Prostate gland (tissue), 2 donors: ENCODE measurements at regions not wholly inside any gene's neighbourhood (a gene's known extent, or its start where the extent isn't known, plus 50 kb on each side); places are given as distances from the start of the nearest gene placed in this dataset.

Experiments used
- DNase-seq: peaks from one replicate; pipeline ENCODE4 v3.0.0-alpha.2; 2019; ENCODE audit warnings: low spot score
- H3K27ac ChIP-seq, 2 donors: fragments of 200-600 bp; sonication (generic); 2 replicates each; pipeline ENCODE4 v1.5.1; 2017 to 2019
- H3K27me3 ChIP-seq: fragments of 200-600 bp; sonication (generic); replicated peaks from 2 replicates; pipeline ENCODE4 v1.5.1; 2019; ENCODE audit not compliant: insufficient read depth
- H3K36me3 ChIP-seq, 2 donors: fragments of 200-600 bp; sonication (generic); 1 replicate in 1 of 2; 2 replicates in 1 of 2; pipeline versions ENCODE4 v1.5.1 to v1.8.1; 2017 to 2019
- H3K4me1 ChIP-seq: fragments of 200-600 bp; sonication (generic); replicated peaks from 2 replicates; pipeline ENCODE4 v1.5.1; 2019
- H3K4me3 ChIP-seq, 2 donors: fragments of 200-600 bp; sonication (generic); 2 replicates each; pipeline ENCODE4 v1.5.1; 2017 to 2019
- H3K9me3 ChIP-seq: fragments of 200-600 bp; sonication (generic); 2 replicates; pipeline ENCODE4 v1.5.1; 2017
- POLR2A ChIP-seq: fragments of 450-650 bp; IDR thresholded peaks from one replicate; pipeline ENCODE4 v1.6.1; 2016; ENCODE audit warnings: antibody characterized with exemption, mild to moderate bottlenecking
- POLR2AphosphoS5 ChIP-seq: sonication (generic); formaldehyde crosslinking; IDR thresholded peaks from one replicate; pipeline ENCODE4 v1.6.1; 2017; ENCODE audit warnings: antibody characterized with exemption
- WGBS: methylation state at CpG from one replicate; pipeline ENCODE4 v1.1.5; 2018; 5-methylcytosine and 5-hydroxymethylcytosine counted together
- intact Hi-C: fragments of 100-400 bp; cut with DNase I; formaldehyde crosslinking; loops from one replicate; pipeline ENCODE4 v1.14.2; 2022
- TF ChIP-seq, protein P1 (sequence below), 4 experiments: fragments of 200-600 bp in 2 of 4; fragments of 450-650 bp in 2 of 4; sonication (generic) in 2 of 4; IDR thresholded peaks; 1 replicate in 3 of 4; 2 replicates in 1 of 4; pipeline ENCODE4 v1.5.1; 2016 to 2019; ENCODE audit warnings: antibody characterized with exemption in 4 of 4, mild to moderate bottlenecking in 2 of 4, moderate library complexity in 2 of 4

DNA sequence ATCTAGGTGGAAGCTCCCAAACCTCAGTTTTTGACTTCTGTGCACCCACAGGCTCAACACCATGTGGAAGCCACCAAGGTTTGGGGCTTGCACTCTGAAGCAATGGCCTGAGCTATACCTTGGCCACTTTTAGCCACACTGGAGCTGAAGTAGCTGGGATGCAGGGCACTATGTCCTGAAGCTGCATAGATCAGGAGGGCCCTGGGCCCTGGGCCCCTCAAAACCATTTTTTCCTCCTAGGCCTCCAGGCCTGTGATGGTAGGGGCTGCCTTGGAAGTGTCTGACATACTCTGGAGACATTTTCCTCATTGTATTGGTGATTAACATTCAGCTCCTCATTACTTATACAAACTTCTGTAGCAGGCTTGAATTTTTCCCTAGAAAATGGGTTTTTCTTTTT is 273.7 kb downstream of the FGF9 start:
- Histone ChIP-seq H3K36me3 (no peaks in the 10 kb centered on the region), H3K27me3 (no peaks in the 10 kb centered on the region), H3K4me3 (no peak overlapping the region), H3K4me1 (no peaks in the 10 kb centered on the region), H3K9me3 (no peaks in the 10 kb centered on the region), H3K27ac (no peak overlapping the region)
- TF ChIP-seq POLR2A (no peak), POLR2AphosphoS5 (no peak)
- TF ChIP-seq, protein P1, sequence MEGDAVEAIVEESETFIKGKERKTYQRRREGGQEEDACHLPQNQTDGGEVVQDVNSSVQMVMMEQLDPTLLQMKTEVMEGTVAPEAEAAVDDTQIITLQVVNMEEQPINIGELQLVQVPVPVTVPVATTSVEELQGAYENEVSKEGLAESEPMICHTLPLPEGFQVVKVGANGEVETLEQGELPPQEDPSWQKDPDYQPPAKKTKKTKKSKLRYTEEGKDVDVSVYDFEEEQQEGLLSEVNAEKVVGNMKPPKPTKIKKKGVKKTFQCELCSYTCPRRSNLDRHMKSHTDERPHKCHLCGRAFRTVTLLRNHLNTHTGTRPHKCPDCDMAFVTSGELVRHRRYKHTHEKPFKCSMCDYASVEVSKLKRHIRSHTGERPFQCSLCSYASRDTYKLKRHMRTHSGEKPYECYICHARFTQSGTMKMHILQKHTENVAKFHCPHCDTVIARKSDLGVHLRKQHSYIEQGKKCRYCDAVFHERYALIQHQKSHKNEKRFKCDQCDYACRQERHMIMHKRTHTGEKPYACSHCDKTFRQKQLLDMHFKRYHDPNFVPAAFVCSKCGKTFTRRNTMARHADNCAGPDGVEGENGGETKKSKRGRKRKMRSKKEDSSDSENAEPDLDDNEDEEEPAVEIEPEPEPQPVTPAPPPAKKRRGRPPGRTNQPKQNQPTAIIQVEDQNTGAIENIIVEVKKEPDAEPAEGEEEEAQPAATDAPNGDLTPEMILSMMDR (IDR thresholded peaks at IDR 0.05), result no peak
- intact Hi-C loops, result no loop called here
- no peak for DNase-seq

DNA sequence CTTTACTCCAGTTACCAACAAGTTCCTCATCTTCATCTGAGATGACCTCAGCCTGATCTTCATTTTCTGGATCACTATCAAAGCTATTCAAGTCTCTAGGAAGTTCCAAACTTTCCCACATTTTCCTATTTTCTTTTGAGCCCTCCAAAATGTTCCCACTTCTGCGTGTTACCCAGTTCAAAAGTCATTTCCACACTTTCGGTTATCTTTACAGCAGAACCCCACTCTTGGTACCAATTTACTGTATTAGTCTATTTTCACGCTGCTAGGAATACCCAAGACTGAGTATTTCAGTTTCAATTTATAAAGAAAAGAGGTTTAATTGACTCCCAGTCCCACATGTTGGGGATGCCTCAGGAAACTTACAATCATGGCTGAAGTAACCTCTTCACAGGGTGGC is 274.3 kb downstream of the FGF9 start:
- no peak for TF ChIP-seq POLR2AphosphoS5
- TF ChIP-seq, protein P1 (IDR thresholded peaks at IDR 0.05), result no peak
- TF ChIP-seq POLR2A, result no peak
- intact Hi-C loops, result no loop called here
- no peak for DNase-seq
- no peak overlapping the region for H3K4me3 ChIP-seq
- H3K36me3 ChIP-seq, result no peaks in the 10 kb centered on the region
- H3K9me3 ChIP-seq, result no peaks in the 10 kb centered on the region
- WGBS, result 95% methylated on average over 3 of the region's 3 CpGs
- no peak overlapping the region for H3K27ac ChIP-seq
- H3K27me3 ChIP-seq, result no peaks in the 10 kb centered on the region
- no peaks in the 10 kb centered on the region for H3K4me1 ChIP-seq

DNA sequence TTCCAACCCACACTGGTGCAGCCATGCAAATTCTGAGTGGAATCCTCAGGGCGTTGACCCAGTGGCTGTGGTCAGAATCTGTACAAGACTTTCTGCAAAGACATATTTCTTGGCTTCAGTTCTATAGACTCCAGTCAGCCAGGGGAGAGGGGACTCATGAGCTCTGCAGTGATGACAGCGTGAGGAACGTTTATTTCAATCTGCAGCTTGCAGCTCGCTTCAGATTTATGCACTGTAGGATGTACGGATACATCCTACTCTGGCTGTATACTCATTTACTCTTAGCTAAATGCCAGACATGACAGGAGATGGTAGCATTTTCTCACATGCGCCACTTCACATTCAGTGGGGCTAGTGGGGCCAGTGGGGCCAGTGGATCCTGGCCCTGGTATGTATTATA is 276.1 kb downstream of the FGF9 start:
- Histone ChIP-seq H3K9me3 (no peaks in the 10 kb centered on the region), H3K4me1 (no peaks in the 10 kb centered on the region), H3K4me3 (no peak overlapping the region), H3K27me3 (no peaks in the 10 kb centered on the region), H3K27ac (no peak overlapping the region), H3K36me3 (no peaks in the 10 kb centered on the region)
- intact Hi-C loops, result no loop called here
- WGBS, result 95% methylated on average over 6 of the region's 6 CpGs
- no peak for TF ChIP-seq POLR2A
- TF ChIP-seq, protein P1 (IDR thresholded peaks at IDR 0.05), result no peak
- no peak for TF ChIP-seq POLR2AphosphoS5
- DNase-seq, result no peak

DNA sequence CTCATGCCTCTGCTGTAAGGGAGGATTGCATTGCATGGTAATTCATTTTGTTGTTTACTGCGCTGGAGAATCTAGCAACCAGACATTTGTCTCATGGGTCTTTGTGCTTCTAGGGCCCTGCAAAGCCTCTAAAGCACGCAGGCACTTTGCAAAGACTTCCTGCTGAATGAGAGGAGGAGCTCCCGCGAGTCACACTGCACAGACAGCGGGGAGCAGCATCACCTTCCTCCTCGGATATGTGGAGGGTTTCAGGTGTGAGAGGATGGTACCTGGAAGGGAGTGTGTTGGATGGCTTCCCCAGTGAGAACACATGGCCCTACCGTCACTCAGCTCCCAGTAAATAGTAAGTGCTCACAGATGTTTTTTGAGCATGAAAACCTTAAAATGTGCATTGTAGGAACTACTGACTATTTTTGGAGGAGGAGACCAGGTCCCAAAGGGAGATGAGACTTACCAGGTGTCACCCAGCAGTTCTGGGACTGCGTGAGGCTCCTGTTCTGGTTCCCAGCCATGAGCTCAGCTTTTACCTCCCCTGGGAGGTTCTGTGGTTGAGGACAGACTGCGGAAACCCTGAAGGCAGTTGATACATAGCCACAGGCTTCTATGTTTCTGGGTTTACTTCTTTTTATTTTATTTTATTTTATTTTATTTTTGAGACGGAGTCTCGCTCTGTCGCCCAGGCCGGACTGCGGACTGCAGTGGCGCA is 278.0 kb downstream of the FGF9 start:
- H3K36me3 ChIP-seq, result no peaks in the 10 kb centered on the region
- no peak overlapping the region for H3K27ac ChIP-seq
- no peaks in the 10 kb centered on the region for H3K4me1 ChIP-seq
- no peaks in the 10 kb centered on the region for H3K9me3 ChIP-seq
- DNase-seq, result no peak
- 83% methylated on average over 11 of the region's 15 CpGs for WGBS
- H3K27me3 ChIP-seq, result no peaks in the 10 kb centered on the region
- no peak overlapping the region for H3K4me3 ChIP-seq
- intact Hi-C loops, result no loop called here
- TF ChIP-seq POLR2A, result no peak
- TF ChIP-seq POLR2AphosphoS5, result no peak
- TF ChIP-seq, protein P1 (IDR thresholded peaks at IDR 0.05), result no peak

DNA sequence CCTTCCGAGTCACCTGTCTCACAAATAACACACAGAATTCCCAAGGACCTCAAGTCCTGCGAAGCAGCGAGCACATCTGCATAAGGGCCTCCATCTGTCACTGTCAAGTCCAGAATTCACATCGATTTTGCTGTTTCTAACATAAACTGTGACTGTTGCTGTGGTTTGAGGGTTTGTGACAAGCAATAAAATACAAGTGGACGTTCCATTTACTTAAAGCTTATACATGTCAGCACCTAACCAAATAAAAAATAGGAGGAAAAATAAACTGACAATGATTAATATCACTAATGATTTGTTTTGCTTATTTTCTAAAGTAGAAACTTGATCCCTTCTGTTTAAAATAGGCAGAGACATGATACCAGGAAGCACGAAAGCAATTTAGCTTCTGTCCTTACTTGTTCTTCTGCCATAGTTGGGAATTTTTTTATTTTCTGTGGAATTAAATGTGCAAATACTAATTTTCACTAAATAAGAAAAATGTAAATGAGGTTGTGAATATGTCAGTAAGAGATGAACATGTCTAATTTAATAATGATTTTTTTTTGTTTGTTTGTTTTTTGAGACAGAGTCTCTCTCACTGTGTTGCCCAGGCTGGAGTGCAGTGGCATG is 279.1 kb downstream of the FGF9 start:
- Histone ChIP-seq H3K9me3 (no peaks in the 10 kb centered on the region), H3K4me1 (no peaks in the 10 kb centered on the region), H3K36me3 (no peaks in the 10 kb centered on the region), H3K4me3 (no peak overlapping the region), H3K27ac (no peak overlapping the region), H3K27me3 (no peaks in the 10 kb centered on the region)
- DNase-seq, result no peak
- intact Hi-C loops, result no loop called here
- TF ChIP-seq, protein P1 (IDR thresholded peaks at IDR 0.05), result no peak
- TF ChIP-seq POLR2AphosphoS5 (no peak), POLR2A (no peak)
- WGBS, result 37% methylated on average over 6 of the region's 6 CpGs
